Panc1 (cell line): ENCODE measurements at regions not wholly inside any gene's neighbourhood (a gene's known extent, or its start where the extent isn't known, plus 50 kb on each side); places are given as distances from the start of the nearest gene placed in this dataset.

Experiments used
- ATAC-seq: fragments of 200-7000 bp; cut with Tn5 transposase; 2 replicates; pipeline ENCODE4 v1.9.1; 2020; ENCODE audit warnings: mild to moderate bottlenecking, moderate library complexity
- BruUV-seq: library from RNA; stranded (reverse); fragments of 400-500 nt; replicated peaks from 2 replicates; lab custom pipeline; 2021; lab: Mats Ljungman, UMichigan
- CTCF ChIA-PET: fragments of 300-600 bp; sonication (Branson Sonifier 250); formaldehyde crosslinking; loops from one replicate; lab custom pipeline; 2022; ENCODE audit warnings: antibody characterized with exemption; lab: Charles Lee
- POLR2A ChIA-PET: fragments of 300-600 bp; sonication (Branson Sonifier 250); formaldehyde crosslinking; loops from one replicate; lab custom pipeline; 2022; ENCODE audit warnings: antibody characterized with exemption; lab: Charles Lee
- DNase-seq: peaks from one replicate; pipeline ENCODE4 v3.0.0-alpha.2; 2010; ENCODE audit warnings: low read depth, low spot score
- H3K27ac ChIP-seq: 2 replicates; pipeline ENCODE4 v1.5.1; 2011; ENCODE audit warnings: mild to moderate bottlenecking, low read length, inconsistent platforms
- H3K27me3 ChIP-seq: fragments of 200-500 bp; sonication (Bioruptor generic); 2 replicates; pipeline ENCODE4 v1.6.0; 2014; ENCODE audit warnings: low read length, inconsistent platforms; ENCODE audit not compliant: control insufficient read depth, insufficient read depth
- H3K36me3 ChIP-seq: fragments of 200-500 bp; sonication (Bioruptor generic); 2 replicates; pipeline ENCODE4 v1.5.1; 2014; ENCODE audit warnings: inconsistent platforms, mild to moderate bottlenecking, low read length, moderate library complexity; ENCODE audit not compliant: control insufficient read depth, insufficient read depth
- H3K4me1 ChIP-seq: 2 replicates; pipeline ENCODE4 v1.5.1; 2011; ENCODE audit warnings: inconsistent platforms, mild to moderate bottlenecking, low read length, moderate library complexity; ENCODE audit not compliant: control insufficient read depth, insufficient read depth
- H3K4me3 ChIP-seq, 2 experiments: 2 replicates each; pipeline ENCODE4 v1.5.1; 2011 to 2012; ENCODE audit warnings: low read depth in 2 of 2, low read length in 2 of 2, mild to moderate bottlenecking in 2 of 2, inconsistent platforms in 1 of 2, moderate library complexity in 1 of 2
- H3K9me3 ChIP-seq: fragments of 200-500 bp; sonication (Bioruptor generic); 2 replicates; pipeline ENCODE4 v1.5.1; 2014; ENCODE audit warnings: low read depth, mild to moderate bottlenecking, inconsistent platforms, low read length, moderate library complexity; ENCODE audit not compliant: control insufficient read depth, insufficient read depth
- POLR2AphosphoS5 ChIP-seq: IDR thresholded peaks from 2 replicates; pipeline ENCODE4 v1.6.1; 2012; ENCODE audit warnings: mild to moderate bottlenecking, low read depth, low read length, moderate library complexity
- REST ChIP-seq, 2 experiments: IDR thresholded peaks; 2 replicates each; pipeline ENCODE4 v1.6.1; 2011 to 2012; ENCODE audit warnings: low read depth in 2 of 2, control low read depth in 1 of 2, low read length in 1 of 2, mild to moderate bottlenecking in 1 of 2, moderate library complexity in 1 of 2; ENCODE audit not compliant: insufficient read depth in 1 of 2
- SIN3A ChIP-seq: IDR thresholded peaks from 2 replicates; pipeline ENCODE4 v1.6.1; 2012; ENCODE audit warnings: low read depth, mild to moderate bottlenecking, low read length, moderate library complexity, borderline replicate concordance; ENCODE audit not compliant: insufficient read depth
- TCF7L2 ChIP-seq: IDR thresholded peaks from 2 replicates; pipeline ENCODE4 v1.6.1; 2011; ENCODE audit warnings: mild to moderate bottlenecking, low read depth, low read length, inconsistent platforms
- in situ Hi-C: cut with HindIII; loops from 2 replicates; pipeline ENCODE4 v1.10.0; 2016; ENCODE audit warnings: low sequenced_read_pairs, low pct_unique_long_range_greater_than_20kb
- intact Hi-C: fragments of 100-400 bp; cut with micrococcal nuclease; formaldehyde crosslinking; loops from one replicate; pipeline ENCODE4 v1.10.0; 2022; ENCODE audit not compliant: unreplicated experiment
- TF ChIP-seq, protein P1 (sequence below): fragments of 450-650 bp; IDR thresholded peaks from 2 replicates; pipeline ENCODE4 v1.5.1; 2017; ENCODE audit warnings: mild to moderate bottlenecking

- Histone ChIP-seq H3K4me3 (no peak overlapping the region), H3K36me3 (no peaks in the 10 kb centered on the region), H3K27me3 (no peaks in the 10 kb centered on the region), H3K9me3 (no peaks in the 10 kb centered on the region), H3K4me1 (no peaks in the 10 kb centered on the region), H3K27ac (no peak overlapping the region)
- ChIA-PET POLR2A (no interaction called here), CTCF (no interaction called here)
- in situ Hi-C loops (no loop called here), intact Hi-C loops (no loop called here)
- TF ChIP-seq, protein P1, sequence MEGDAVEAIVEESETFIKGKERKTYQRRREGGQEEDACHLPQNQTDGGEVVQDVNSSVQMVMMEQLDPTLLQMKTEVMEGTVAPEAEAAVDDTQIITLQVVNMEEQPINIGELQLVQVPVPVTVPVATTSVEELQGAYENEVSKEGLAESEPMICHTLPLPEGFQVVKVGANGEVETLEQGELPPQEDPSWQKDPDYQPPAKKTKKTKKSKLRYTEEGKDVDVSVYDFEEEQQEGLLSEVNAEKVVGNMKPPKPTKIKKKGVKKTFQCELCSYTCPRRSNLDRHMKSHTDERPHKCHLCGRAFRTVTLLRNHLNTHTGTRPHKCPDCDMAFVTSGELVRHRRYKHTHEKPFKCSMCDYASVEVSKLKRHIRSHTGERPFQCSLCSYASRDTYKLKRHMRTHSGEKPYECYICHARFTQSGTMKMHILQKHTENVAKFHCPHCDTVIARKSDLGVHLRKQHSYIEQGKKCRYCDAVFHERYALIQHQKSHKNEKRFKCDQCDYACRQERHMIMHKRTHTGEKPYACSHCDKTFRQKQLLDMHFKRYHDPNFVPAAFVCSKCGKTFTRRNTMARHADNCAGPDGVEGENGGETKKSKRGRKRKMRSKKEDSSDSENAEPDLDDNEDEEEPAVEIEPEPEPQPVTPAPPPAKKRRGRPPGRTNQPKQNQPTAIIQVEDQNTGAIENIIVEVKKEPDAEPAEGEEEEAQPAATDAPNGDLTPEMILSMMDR: no peak
- TF ChIP-seq TCF7L2 (no peak), SIN3A (no peak), POLR2AphosphoS5 (no peak), REST (IDR thresholded peaks at IDR 0.05; ENCODE audit: insufficient read depth in 1 of 2, low read depth in 2 of 2, low read length in 1 of 2) (no peak)
- DNase-seq (no peak), ATAC-seq (no peak)
- no TSS peak for BruUV-seq
These were observed 593.1 kb upstream of the NRXN1 start for GRCh38 chr2:51624995-51625394.

- no peak for TF ChIP-seq TCF7L2
- no peak for TF ChIP-seq REST (IDR thresholded peaks at IDR 0.05; ENCODE audit: insufficient read depth in 1 of 2, low read depth in 2 of 2, low read length in 1 of 2)
- TF ChIP-seq POLR2AphosphoS5: no peak
- TF ChIP-seq SIN3A: no peak
- TF ChIP-seq, protein P1: no peak
- no peak for DNase-seq
- no peaks in the 10 kb centered on the region for H3K36me3 ChIP-seq
- H3K9me3 ChIP-seq: no peaks in the 10 kb centered on the region
- ChIA-PET POLR2A (no interaction called here), CTCF (no interaction called here)
- H3K27me3 ChIP-seq: no peaks in the 10 kb centered on the region
- BruUV-seq: no TSS peak
- no peaks in the 10 kb centered on the region for H3K4me1 ChIP-seq
- ATAC-seq: no peak
- no peak overlapping the region for H3K27ac ChIP-seq
- H3K4me3 ChIP-seq: no peak overlapping the region
- intact Hi-C loops (no loop called here), in situ Hi-C loops (no loop called here)
These were observed 588.9 kb upstream of the NRXN1 start for GRCh38 chr2:51620796-51621195.
